ENCODE measurements at regions not wholly inside any gene's neighbourhood (a gene's known extent, or its start where the extent isn't known, plus 50 kb on each side); places are given as distances from the start of the nearest gene placed in this dataset.

DNA sequence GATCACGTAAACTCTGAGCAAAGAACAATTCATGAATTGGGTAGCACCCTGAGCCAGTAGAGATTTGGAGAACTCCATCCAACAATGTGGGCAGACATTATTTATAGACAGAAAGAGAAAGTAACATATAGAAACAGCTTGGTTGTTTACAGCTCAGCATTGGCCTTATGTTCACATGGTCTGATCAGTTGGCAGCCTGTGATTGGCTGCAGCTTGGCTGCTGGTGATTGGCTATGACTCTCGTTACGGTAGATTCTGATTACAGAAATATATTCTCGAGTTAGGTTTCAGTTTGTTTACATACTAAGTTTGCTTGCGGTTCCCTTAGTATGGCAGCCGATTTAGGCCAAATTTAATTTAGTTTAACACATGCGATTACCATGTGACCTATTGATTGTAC is 663.4 kb downstream of the RAPGEF2 start:
- TF ChIP-seq, protein P1, sequence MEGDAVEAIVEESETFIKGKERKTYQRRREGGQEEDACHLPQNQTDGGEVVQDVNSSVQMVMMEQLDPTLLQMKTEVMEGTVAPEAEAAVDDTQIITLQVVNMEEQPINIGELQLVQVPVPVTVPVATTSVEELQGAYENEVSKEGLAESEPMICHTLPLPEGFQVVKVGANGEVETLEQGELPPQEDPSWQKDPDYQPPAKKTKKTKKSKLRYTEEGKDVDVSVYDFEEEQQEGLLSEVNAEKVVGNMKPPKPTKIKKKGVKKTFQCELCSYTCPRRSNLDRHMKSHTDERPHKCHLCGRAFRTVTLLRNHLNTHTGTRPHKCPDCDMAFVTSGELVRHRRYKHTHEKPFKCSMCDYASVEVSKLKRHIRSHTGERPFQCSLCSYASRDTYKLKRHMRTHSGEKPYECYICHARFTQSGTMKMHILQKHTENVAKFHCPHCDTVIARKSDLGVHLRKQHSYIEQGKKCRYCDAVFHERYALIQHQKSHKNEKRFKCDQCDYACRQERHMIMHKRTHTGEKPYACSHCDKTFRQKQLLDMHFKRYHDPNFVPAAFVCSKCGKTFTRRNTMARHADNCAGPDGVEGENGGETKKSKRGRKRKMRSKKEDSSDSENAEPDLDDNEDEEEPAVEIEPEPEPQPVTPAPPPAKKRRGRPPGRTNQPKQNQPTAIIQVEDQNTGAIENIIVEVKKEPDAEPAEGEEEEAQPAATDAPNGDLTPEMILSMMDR (IDR thresholded peaks at IDR 0.05): no peak
- TF ChIP-seq ZFX (IDR thresholded peaks at IDR 0.05; ENCODE audit: borderline replicate concordance): no peak

All from 22Rv1 (cell line).